H9 (cell line): ENCODE measurements at regions not wholly inside any gene's neighbourhood (a gene's known extent, or its start where the extent isn't known, plus 50 kb on each side); places are given as distances from the start of the nearest gene placed in this dataset.

ENCODE experiments used
- DNase-seq: peaks from one replicate; pipeline ENCODE4 v3.0.0-alpha.2; 2017
- H2AFZ ChIP-seq: one replicate; pipeline ENCODE4 v1.6.1; 2013; ENCODE audit warnings: mild to moderate bottlenecking, low read length, control low read depth, moderate library complexity
- H2AK5ac ChIP-seq: 2 replicates; pipeline ENCODE4 v1.6.1; 2013; ENCODE audit warnings: low read length, control low read depth, mixed read lengths; ENCODE audit not compliant: insufficient read length
- H2BK120ac ChIP-seq: one replicate; pipeline ENCODE4 v1.6.1; 2013; ENCODE audit warnings: low read depth, mild to moderate bottlenecking, low read length, control low read depth, inconsistent platforms; ENCODE audit not compliant: poor library complexity, severe bottlenecking
- H2BK12ac ChIP-seq: 2 replicates; pipeline ENCODE4 v1.6.1; 2013; ENCODE audit warnings: low read length, control low read depth, mixed read lengths, low read depth; ENCODE audit not compliant: insufficient read length
- H2BK15ac ChIP-seq: 2 replicates; pipeline ENCODE4 v1.6.1; 2013; ENCODE audit warnings: low read depth, low read length, control low read depth
- H2BK20ac ChIP-seq: one replicate; pipeline ENCODE4 v1.6.1; 2013; ENCODE audit warnings: low read depth, mild to moderate bottlenecking, low read length, control low read depth, inconsistent platforms; ENCODE audit not compliant: poor library complexity, severe bottlenecking
- H2BK5ac ChIP-seq: 2 replicates; pipeline ENCODE4 v1.6.1; 2013; ENCODE audit warnings: low read length, control low read depth, mixed read lengths; ENCODE audit not compliant: insufficient read length
- H3K14ac ChIP-seq: 2 replicates; pipeline ENCODE4 v1.6.1; 2013; ENCODE audit warnings: low read length, control low read depth; ENCODE audit not compliant: insufficient read depth
- H3K18ac ChIP-seq: 2 replicates; pipeline ENCODE4 v1.6.1; 2013; ENCODE audit warnings: low read depth, mild to moderate bottlenecking, mixed read lengths, low read length, control low read depth; ENCODE audit not compliant: insufficient read length
- H3K23ac ChIP-seq: 2 replicates; pipeline ENCODE4 v1.6.1; 2013; ENCODE audit warnings: low read length, control low read depth, mixed read lengths, low read depth; ENCODE audit not compliant: insufficient read length
- H3K23me2 ChIP-seq: 2 replicates; pipeline ENCODE4 v1.6.1; 2013; ENCODE audit warnings: low read depth, mild to moderate bottlenecking, mixed read lengths, low read length, control low read depth; ENCODE audit not compliant: insufficient read length, poor library complexity, severe bottlenecking
- H3K27ac ChIP-seq: 2 replicates; pipeline ENCODE4 v1.5.1; 2013; ENCODE audit warnings: low read length, control low read depth, mixed read lengths, low read depth; ENCODE audit not compliant: insufficient read length
- H3K27me3 ChIP-seq: 2 replicates; pipeline ENCODE4 v1.6.1; 2013; ENCODE audit warnings: low read length, control low read depth, inconsistent platforms; ENCODE audit not compliant: insufficient read depth
- H3K4ac ChIP-seq: 2 replicates; pipeline ENCODE4 v1.6.1; 2013; ENCODE audit warnings: low read depth, mild to moderate bottlenecking, control low read depth, inconsistent platforms, low read length, moderate library complexity
- H3K4me1 ChIP-seq: 2 replicates; pipeline ENCODE4 v1.6.1; 2013; ENCODE audit warnings: low read length, control low read depth, inconsistent platforms; ENCODE audit not compliant: insufficient read depth
- H3K4me2 ChIP-seq: 2 replicates; pipeline ENCODE4 v1.6.1; 2013; ENCODE audit warnings: low read length, control low read depth, mixed read lengths; ENCODE audit not compliant: insufficient read length, insufficient read depth
- H3K56ac ChIP-seq: 2 replicates; pipeline ENCODE4 v1.6.1; 2013; ENCODE audit warnings: low read depth, mild to moderate bottlenecking, mixed read lengths, low read length, control low read depth; ENCODE audit not compliant: insufficient read length
- H3K79me1 ChIP-seq: 2 replicates; pipeline ENCODE4 v1.6.1; 2013; ENCODE audit warnings: low read depth, mild to moderate bottlenecking, moderate library complexity, low read length, control low read depth, inconsistent platforms; ENCODE audit not compliant: insufficient read depth, poor library complexity, severe bottlenecking
- H3K79me2 ChIP-seq: 2 replicates; pipeline ENCODE4 v1.6.1; 2013; ENCODE audit warnings: low read length, control low read depth, inconsistent platforms; ENCODE audit not compliant: insufficient read depth
- H3K9ac ChIP-seq: 2 replicates; pipeline ENCODE4 v1.6.1; 2013; ENCODE audit warnings: low read length, control low read depth, mixed read lengths; ENCODE audit not compliant: insufficient read length; ENCODE audit errors: extremely low read depth
- H3K9me3 ChIP-seq: one replicate; pipeline ENCODE4 v1.6.1; 2013; ENCODE audit warnings: low read depth, low read length, inconsistent platforms; ENCODE audit not compliant: control insufficient read depth
- H3T11ph ChIP-seq: one replicate; pipeline ENCODE4 v1.6.1; 2013; ENCODE audit warnings: mild to moderate bottlenecking, low read length, control low read depth, inconsistent platforms
- H4K20me1 ChIP-seq: one replicate; pipeline ENCODE4 v1.6.1; 2013; ENCODE audit not compliant: control insufficient read depth, insufficient read length, insufficient read depth
- H4K5ac ChIP-seq: 2 replicates; pipeline ENCODE4 v1.6.1; 2013; ENCODE audit warnings: low read depth, mild to moderate bottlenecking, mixed read lengths, low read length, control low read depth; ENCODE audit not compliant: insufficient read length
- H4K8ac ChIP-seq: replicated peaks from 2 replicates; pipeline ENCODE4 v1.6.1; 2013; ENCODE audit warnings: low read length, control low read depth, mixed read lengths, low read depth; ENCODE audit not compliant: insufficient read length
- H4K91ac ChIP-seq: 2 replicates; pipeline ENCODE4 v1.6.1; 2013; ENCODE audit warnings: low read depth, mild to moderate bottlenecking, moderate library complexity, mixed read lengths, low read length, control low read depth; ENCODE audit not compliant: insufficient read length
- H3K27ac Mint-ChIP-seq, 3 experiments: 2 replicates in 2 of 3; 3 replicates in 1 of 3; pipeline ENCODE4 v1.8.0; 2020 to 2021; ENCODE audit warnings: mixed read lengths in 3 of 3, mild to moderate bottlenecking in 1 of 3, moderate library complexity in 1 of 3
- H3K27me3 Mint-ChIP-seq: 2 replicates; pipeline ENCODE4 v1.8.0; 2021; ENCODE audit warnings: low read depth, mild to moderate bottlenecking, moderate library complexity, mixed read lengths
- H3K36me3 Mint-ChIP-seq, 3 experiments: 2 replicates in 2 of 3; 3 replicates in 1 of 3; pipeline ENCODE4 v1.8.0; 2020 to 2021; ENCODE audit warnings: low read depth in 3 of 3, mixed read lengths in 3 of 3; ENCODE audit not compliant: insufficient read depth in 1 of 3
- H3K4me1 Mint-ChIP-seq, 2 experiments: 2 replicates each; pipeline ENCODE4 v1.8.0; 2020; ENCODE audit warnings: mixed read lengths in 2 of 2
- H3K4me3 Mint-ChIP-seq, 2 experiments: 2 replicates in 1 of 2; 3 replicates in 1 of 2; pipeline ENCODE4 v1.8.0; 2020 to 2021; ENCODE audit warnings: mild to moderate bottlenecking in 2 of 2, mixed read lengths in 2 of 2, moderate library complexity in 1 of 2
- H3K9me3 Mint-ChIP-seq, 2 experiments: 2 replicates in 1 of 2; 3 replicates in 1 of 2; pipeline ENCODE4 v1.8.0; 2020; ENCODE audit warnings: mild to moderate bottlenecking in 2 of 2, mixed read lengths in 2 of 2, moderate library complexity in 1 of 2
- CTCF ChIP-seq: fragments of 200-600 bp; sonication (generic); conservative IDR thresholded peaks from 3 replicates; pipeline ENCODE4 v1.8.0; 2021; ENCODE audit warnings: antibody characterized with exemption, mild to moderate bottlenecking
- WGBS: extraction: QIAGEN DNeasy Blood & Tissue Kit; methylation state at CpG from one replicate; pipeline ENCODE4 v1.1.7; 2013; ENCODE audit warnings: missing lambda C conversion rate, low lambda C conversion rate, mixed read lengths; ENCODE audit not compliant: insufficient read length; ENCODE audit errors: extremely low coverage; 5-methylcytosine and 5-hydroxymethylcytosine counted together

GRCh38 chr1:39132505-39133339 lies 71.8 kb upstream of the MACF1 start:
- Histone ChIP-seq H3K18ac (peak overlapping the region; percentile 85), H3K4me2 (peak overlapping the region; percentile 38), H3K4me1 (peaks cover 26% of the 10 kb centered on the region), H4K20me1 (peaks cover 2% of the 10 kb centered on the region), H3K14ac (peak overlapping the region; percentile 87), H3K27me3 (no peaks in the 10 kb centered on the region), H3K79me2 (peaks cover 26% of the 10 kb centered on the region; the same call in 1 of the 2 replicates), H3K27ac (peak overlapping the region; percentile 97), H2AFZ (no peak overlapping the region), H3K4ac (no peak overlapping the region; the same call in 1 of the 2 replicates), H2BK5ac (peak overlapping the region; percentile 84), H2AK5ac (no peak overlapping the region), H3K9me3 (no peaks in the 10 kb centered on the region), H4K91ac (peak overlapping the region; percentile 58), H3T11ph (no peak overlapping the region), H2BK120ac (peak overlapping the region; percentile 63), H4K5ac (peak overlapping the region; percentile 86), H3K23me2 (no peaks in the 10 kb centered on the region), H3K9ac (peak overlapping the region; percentile 49), H4K8ac (no peak overlapping the region), H2BK20ac (no peak overlapping the region), H3K79me1 (peaks cover 3% of the 10 kb centered on the region), H3K56ac (no peak overlapping the region), H3K23ac (no peak overlapping the region), H2BK15ac (no peak overlapping the region), H2BK12ac (peak overlapping the region; percentile 28)
- WGBS, result no CpG with 5 or more reads among the region's 9 CpGs
- Mint-ChIP-seq H3K36me3 (peaks cover 0 to 7% (median 3%) of the 10 kb centered on the region in 3 experiments; a peak in 4 of 7 replicates), H3K27me3 (no peaks in the 10 kb centered on the region), H3K27ac (peak overlapping the region; percentile 82 to 99 (median 99)), H3K4me3 (peak overlapping the region; percentile 11 to 50; a peak in 4 of 5 replicates), H3K4me1 (peaks cover 42 to 57% of the 10 kb centered on the region in 2 experiments), H3K9me3 (no peaks in the 10 kb centered on the region)
- peak; percentile 70 for TF ChIP-seq CTCF
- DNase-seq, result peak; percentile 95
